ENCODE measurements at regions not wholly inside any gene's neighbourhood (a gene's known extent, or its start where the extent isn't known, plus 50 kb on each side); places are given as distances from the start of the nearest gene placed in this dataset.

DNA sequence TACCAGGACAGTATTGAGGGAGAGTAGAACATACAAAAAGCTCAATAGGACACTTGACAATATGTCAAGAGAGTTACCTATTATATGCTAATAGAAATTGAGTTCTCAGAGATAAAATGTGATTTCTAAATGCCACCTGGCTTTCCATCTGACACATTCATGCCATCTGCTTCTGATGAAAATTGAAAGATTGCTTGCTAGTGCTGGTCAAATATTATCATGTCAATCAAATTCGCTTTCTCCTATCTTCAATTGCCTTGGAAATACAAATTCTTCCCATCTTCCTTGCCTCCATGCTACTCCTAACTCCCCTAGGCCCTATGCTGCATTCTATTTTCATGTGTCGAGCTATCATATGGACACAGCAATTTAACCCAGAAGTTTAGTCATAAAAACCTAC lies 1076.9 kb downstream of the ARAP2 start:
- Histone ChIP-seq H3K27me3 (replicated peaks; ENCODE audit: insufficient read depth) (no peaks in the 10 kb centered on the region), H3K4me3 (no peak overlapping the region), H3K36me3 (no peaks in the 10 kb centered on the region), H3K4me1 (replicated peaks) (no peaks in the 10 kb centered on the region), H3K9me3 (no peaks in the 10 kb centered on the region), H3K27ac (no peak overlapping the region)
- intact Hi-C loops (cut with DNase I): no loop called here
- no peak for DNase-seq (ENCODE audit: low spot score)
- TF ChIP-seq POLR2A (IDR thresholded peaks at IDR 0.05) (no peak), POLR2AphosphoS5 (IDR thresholded peaks at IDR 0.05) (no peak), CTCF (IDR thresholded peaks at IDR 0.05) (no peak)
- 66% methylated on average over 2 of the region's 2 CpGs for WGBS

DNA sequence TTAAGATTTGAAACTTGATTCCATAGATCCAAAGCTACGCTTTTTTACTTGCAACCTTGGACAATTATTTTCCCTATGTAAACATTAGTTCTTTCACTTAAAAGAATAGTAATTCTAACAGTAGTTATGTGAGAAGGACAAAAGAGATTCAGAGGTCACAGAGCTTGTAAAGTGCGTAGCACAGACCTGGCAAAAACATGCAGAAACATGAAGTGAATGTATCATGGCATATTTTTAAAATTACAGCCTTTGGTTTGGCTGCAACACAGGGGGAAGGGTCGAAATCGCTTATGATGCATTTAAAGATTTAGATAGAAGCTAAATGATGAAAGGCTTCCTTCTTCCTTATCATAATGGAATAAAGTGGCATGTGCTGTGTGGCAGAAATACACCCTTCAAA lies 1068.8 kb downstream of the ARAP2 start:
- no peaks in the 10 kb centered on the region for H3K27me3 ChIP-seq (replicated peaks; ENCODE audit: insufficient read depth)
- intact Hi-C loops (cut with DNase I): no loop called here
- TF ChIP-seq POLR2AphosphoS5 (IDR thresholded peaks at IDR 0.05) (no peak), POLR2A (IDR thresholded peaks at IDR 0.05) (no peak), CTCF (IDR thresholded peaks at IDR 0.05) (no peak)
- no peaks in the 10 kb centered on the region for H3K4me1 ChIP-seq (replicated peaks)
- DNase-seq (ENCODE audit: low spot score): no peak
- H3K4me3 ChIP-seq: no peak overlapping the region
- H3K27ac ChIP-seq: no peak overlapping the region
- H3K9me3 ChIP-seq: no peaks in the 10 kb centered on the region
- no peaks in the 10 kb centered on the region for H3K36me3 ChIP-seq
- 26% methylated on average over 4 of the region's 4 CpGs for WGBS

- Histone ChIP-seq H3K4me1 (replicated peaks) (no peaks in the 10 kb centered on the region), H3K27me3 (replicated peaks; ENCODE audit: insufficient read depth) (no peaks in the 10 kb centered on the region), H3K36me3 (no peaks in the 10 kb centered on the region), H3K4me3 (no peak overlapping the region), H3K27ac (no peak overlapping the region), H3K9me3 (no peaks in the 10 kb centered on the region)
- intact Hi-C loops (cut with DNase I): no loop called here
- 16% methylated on average over 2 of the region's 2 CpGs for WGBS
- TF ChIP-seq POLR2AphosphoS5 (IDR thresholded peaks at IDR 0.05) (no peak), POLR2A (IDR thresholded peaks at IDR 0.05) (no peak), CTCF (IDR thresholded peaks at IDR 0.05) (no peak)
- no peak for DNase-seq (ENCODE audit: low spot score)
Observed at GRCh38 chr4:35175894-35176293, 1068.4 kb downstream of the ARAP2 start.

- Histone ChIP-seq H3K27ac (no peak overlapping the region), H3K9me3 (no peaks in the 10 kb centered on the region), H3K4me1 (replicated peaks) (no peaks in the 10 kb centered on the region), H3K27me3 (replicated peaks; ENCODE audit: insufficient read depth) (no peaks in the 10 kb centered on the region), H3K4me3 (no peak overlapping the region), H3K36me3 (no peaks in the 10 kb centered on the region)
- intact Hi-C loops (cut with DNase I): no loop called here
- TF ChIP-seq CTCF (IDR thresholded peaks at IDR 0.05): no peak
- TF ChIP-seq POLR2A (IDR thresholded peaks at IDR 0.05): no peak
- TF ChIP-seq POLR2AphosphoS5 (IDR thresholded peaks at IDR 0.05): no peak
- no peak for DNase-seq (ENCODE audit: low spot score)
Observed at GRCh38 chr4:35182451-35182850, 1061.9 kb downstream of the ARAP2 start.

GRCh38 chr4:35189988-35190613 lies 1054.2 kb downstream of the ARAP2 start:
- no peak overlapping the region for H3K27ac ChIP-seq
- no peaks in the 10 kb centered on the region for H3K9me3 ChIP-seq
- H3K36me3 ChIP-seq: no peaks in the 10 kb centered on the region
- no peaks in the 10 kb centered on the region for H3K4me1 ChIP-seq (replicated peaks)
- WGBS: 36% methylated on average over 3 of the region's 3 CpGs
- H3K4me3 ChIP-seq: no peak overlapping the region
- intact Hi-C loops (cut with DNase I): no loop called here
- H3K27me3 ChIP-seq (replicated peaks; ENCODE audit: insufficient read depth): no peaks in the 10 kb centered on the region
- no peak for DNase-seq (ENCODE audit: low spot score)
- TF ChIP-seq POLR2A (IDR thresholded peaks at IDR 0.05) (no peak), POLR2AphosphoS5 (IDR thresholded peaks at IDR 0.05) (no peak), CTCF (IDR thresholded peaks at IDR 0.05) (no peak)
